Spleen (tissue), 11 donors: ENCODE measurements at regions not wholly inside any gene's neighbourhood (a gene's known extent, or its start where the extent isn't known, plus 50 kb on each side); places are given as distances from the start of the nearest gene placed in this dataset.
A peak's percentile ranks its signal among the peaks of the same experiment; 100 is the strongest.

ENCODE experiments used
- DNase-seq: peaks from one replicate; pipeline ENCODE4 v3.0.0-alpha.2; 2020
- H3K27ac ChIP-seq, 8 donors: fragments of 200-600 bp; sonication (generic) in 7 of 8; 1 replicate in 4 of 8; 2 replicates in 4 of 8; pipeline versions ENCODE4 v1.5.0 to v1.8.0; 2016 to 2021; ENCODE audit warnings: inconsistent platforms in 4 of 8, mild to moderate bottlenecking in 4 of 8, moderate library complexity in 1 of 8
- H3K27me3 ChIP-seq, 7 donors: fragments of 200-600 bp; sonication (generic) in 6 of 7; replicated peaks in 1 of 7; 1 replicate in 4 of 7; 2 replicates in 3 of 7; pipeline versions ENCODE4 v1.5.0 to v1.8.0; 2016 to 2021; ENCODE audit warnings: inconsistent platforms in 3 of 7, mild to moderate bottlenecking in 1 of 7
- H3K36me3 ChIP-seq, 6 donors: fragments of 200-600 bp; sonication (generic) in 5 of 6; 1 replicate in 4 of 6; 2 replicates in 2 of 6; pipeline versions ENCODE4 v1.5.0 to v1.8.0; 2016 to 2021; ENCODE audit warnings: inconsistent platforms in 2 of 6
- H3K4me1 ChIP-seq, 6 donors: fragments of 200-600 bp; sonication (generic) in 5 of 6; 1 replicate in 3 of 6; 2 replicates in 3 of 6; pipeline versions ENCODE4 v1.5.0 to v1.8.0; 2016 to 2021; ENCODE audit warnings: inconsistent platforms in 3 of 6
- H3K4me3 ChIP-seq, 8 donors: fragments of 200-600 bp; sonication (generic) in 7 of 8; 1 replicate in 4 of 8; 2 replicates in 4 of 8; pipeline versions ENCODE4 v1.5.0 to v1.8.0; 2016 to 2021; ENCODE audit warnings: inconsistent platforms in 4 of 8, mild to moderate bottlenecking in 4 of 8, moderate library complexity in 2 of 8
- H3K9me3 ChIP-seq, 8 donors: fragments of 200-600 bp; sonication (generic) in 7 of 8; 1 replicate in 4 of 8; 2 replicates in 4 of 8; pipeline versions ENCODE4 v1.5.0 to v1.8.0; 2016 to 2021; ENCODE audit warnings: inconsistent platforms in 4 of 8
- CTCF ChIP-seq, 11 experiments: fragments of 200-600 bp in 7 of 11; fragments of 450-650 bp in 4 of 11; sonication (generic) in 4 of 11; IDR thresholded peaks in 8 of 11; conservative IDR thresholded peaks in 3 of 11; 1 replicate in 7 of 11; 2 replicates in 4 of 11; pipeline versions ENCODE4 v1.4.0 to v1.8.0; 2016 to 2021; ENCODE audit warnings: antibody characterized with exemption in 11 of 11, inconsistent platforms in 4 of 11, mild to moderate bottlenecking in 1 of 11
- POLR2A ChIP-seq, 3 donors: fragments of 450-650 bp; IDR thresholded peaks; one replicate each; pipeline ENCODE4 v1.5.1; 2017; ENCODE audit warnings: antibody characterized with exemption in 3 of 3, mild to moderate bottlenecking in 1 of 3
- POLR2AphosphoS5 ChIP-seq, 3 donors: sonication (generic); formaldehyde crosslinking; IDR thresholded peaks; one replicate each; pipeline ENCODE4 v1.5.1; 2017; ENCODE audit warnings: antibody characterized with exemption in 3 of 3
- WGBS, 5 donors: extraction: QIAGEN DNeasy Blood & Tissue Kit in 3 of 5; methylation state at CpG; one replicate each; pipeline versions ENCODE4 v1.1.5 to v1.1.7; 2013 to 2018; 5-methylcytosine and 5-hydroxymethylcytosine counted together
- intact Hi-C: fragments of 100-400 bp; cut with DNase I; formaldehyde crosslinking; loops from one replicate; pipeline ENCODE4 v1.15.0; 2023; ENCODE audit warnings: low total_unique reads
- donor health status: healthy with polysubstance abuse.
- donor health status: DM: no; HTN: no; CAD: no; lungs with moderate emphysema.
- donor health status: DM: no; HTN: no; CAD: no.
- donor health status: Bipolar disorder and iron deficiency.
- donor health status: healthy.
- donor health status: DM: no; HTN: no; CAD: no.
- donor health status: DM: yes; HTN: yes; CAD: no.

- Histone ChIP-seq H3K27me3 (no peaks in the 10 kb centered on the region), H3K4me1 (peaks cover 25 to 93% (median 57%) of the 10 kb centered on the region in 6 donors), H3K9me3 (no peaks in the 10 kb centered on the region), H3K36me3 (peaks cover 0 to 10% (median 0%) of the 10 kb centered on the region in 6 donors), H3K27ac (peak overlapping the region; percentile 51 to 90 (median 76)), H3K4me3 (peak overlapping the region in 2 of 8 donors; percentile 6 to 33)
- intact Hi-C loops = loop anchor here (2.0 kb wide), 1 partner anchor 18 kb away; no protein-coding TSS in a partner anchor
- 23 to 32% (median 28%) methylated on average over 8 of the region's 8 CpGs for WGBS, 5 donors
- DNase-seq = no peak
- TF ChIP-seq POLR2AphosphoS5 (IDR thresholded peaks at IDR 0.05) = peak in 1 of 3 donors; percentile 73
- no peak for TF ChIP-seq CTCF (IDR thresholded peaks at IDR 0.05 in 8 of 11, conservative IDR thresholded peaks at IDR 0.05 in 3 of 11)
These were observed 91.9 kb upstream of the STK17B start for GRCh38 chr2:196263181-196263747.

GRCh38 chr2:196266351-196266750 lies 95.0 kb upstream of the STK17B start:
- no peak overlapping the region for H3K4me3 ChIP-seq
- intact Hi-C loops = no loop called here
- H3K4me1 ChIP-seq = peaks cover 36 to 98% (median 73%) of the 10 kb centered on the region in 6 donors
- H3K27me3 ChIP-seq = no peaks in the 10 kb centered on the region
- TF ChIP-seq POLR2A (IDR thresholded peaks at IDR 0.05) (no peak), POLR2AphosphoS5 (IDR thresholded peaks at IDR 0.05) (no peak)
- no peaks in the 10 kb centered on the region for H3K9me3 ChIP-seq
- DNase-seq = no peak
- peak overlapping the region; percentile 78 to 90 (median 87) for H3K27ac ChIP-seq
- peaks cover 0 to 9% (median 0%) of the 10 kb centered on the region in 6 donors for H3K36me3 ChIP-seq

- intact Hi-C loops = no loop called here
- Histone ChIP-seq H3K4me3 (no peak overlapping the region), H3K9me3 (no peaks in the 10 kb centered on the region), H3K27ac (peak overlapping the region; percentile 78 to 90 (median 87)), H3K36me3 (peaks cover 0 to 9% (median 0%) of the 10 kb centered on the region in 6 donors), H3K4me1 (peaks cover 35 to 93% (median 70%) of the 10 kb centered on the region in 6 donors), H3K27me3 (no peaks in the 10 kb centered on the region)
- TF ChIP-seq CTCF (IDR thresholded peaks at IDR 0.05 in 8 of 11, conservative IDR thresholded peaks at IDR 0.05 in 3 of 11) = no peak
- no peak for TF ChIP-seq POLR2AphosphoS5 (IDR thresholded peaks at IDR 0.05)
- no peak for TF ChIP-seq POLR2A (IDR thresholded peaks at IDR 0.05)
- DNase-seq = no peak
These were observed 95.5 kb upstream of the STK17B start for GRCh38 chr2:196266855-196267254.

GRCh38 chr2:196268025-196268424 lies 96.6 kb upstream of the STK17B start:
- peak overlapping the region; percentile 78 to 90 (median 87) for H3K27ac ChIP-seq
- peaks cover 0 to 9% (median 0%) of the 10 kb centered on the region in 6 donors for H3K36me3 ChIP-seq
- no peaks in the 10 kb centered on the region for H3K27me3 ChIP-seq
- 0 to 12% (median 5%) methylated on average over 1 of the region's 1 CpG for WGBS, 5 donors
- no peaks in the 10 kb centered on the region for H3K9me3 ChIP-seq
- no peak for TF ChIP-seq POLR2A (IDR thresholded peaks at IDR 0.05)
- no peak for TF ChIP-seq CTCF (IDR thresholded peaks at IDR 0.05 in 8 of 11, conservative IDR thresholded peaks at IDR 0.05 in 3 of 11)
- no peak for TF ChIP-seq POLR2AphosphoS5 (IDR thresholded peaks at IDR 0.05)
- H3K4me3 ChIP-seq = peak overlapping the region in 1 of 8 donors; percentile 48
- intact Hi-C loops = no loop called here
- no peak for DNase-seq
- H3K4me1 ChIP-seq = peaks cover 31 to 82% (median 59%) of the 10 kb centered on the region in 6 donors
